ENCODE measurements at regions not wholly inside any gene's neighbourhood (a gene's known extent, or its start where the extent isn't known, plus 50 kb on each side); places are given as distances from the start of the nearest gene placed in this dataset.
A peak's percentile ranks its signal among the peaks of the same experiment; 100 is the strongest.
"Not testable (repeated sequence)": the region's sequence is repeated elsewhere in the genome, so short reads cannot be mapped to it uniquely, and the experiment has no call there.

GRCh38 chr9:41839786-41840185 is 289.4 kb downstream of the CNTNAP3B start:
- not testable (repeated sequence) for H3K4me1 ChIP-seq (ENCODE audit: control insufficient read depth in 3 of 3, insufficient read depth in 2 of 3, low read depth in 1 of 3, low read length in 2 of 3); H3K36me3 ChIP-seq (ENCODE audit: control insufficient read depth in 3 of 3, insufficient read depth in 2 of 3, low read depth in 1 of 3, low read length in 3 of 3); H3K27me3 ChIP-seq (ENCODE audit: control insufficient read depth in 3 of 3, insufficient read depth in 3 of 3, low read length in 3 of 3); FAIRE-seq; H3K4me3 ChIP-seq (ENCODE audit: low read depth in 1 of 3, low read length in 3 of 3); H3K9me3 ChIP-seq (ENCODE audit: control insufficient read depth in 2 of 2, insufficient read depth in 1 of 2, low read depth in 1 of 2, low read length in 1 of 2); DNase-seq; H3K27ac ChIP-seq (ENCODE audit: low read depth in 1 of 3, low read length in 2 of 3)
- no CpG with 5 or more reads among the region's 1 CpG for WGBS, 3 donors

GRCh38 chr9:41838953-41839352 is 290.3 kb downstream of the CNTNAP3B start:
- not testable (repeated sequence) for H3K4me3 ChIP-seq (ENCODE audit: low read depth in 1 of 3, low read length in 3 of 3); H3K36me3 ChIP-seq (ENCODE audit: control insufficient read depth in 3 of 3, insufficient read depth in 2 of 3, low read depth in 1 of 3, low read length in 3 of 3); H3K27me3 ChIP-seq (ENCODE audit: control insufficient read depth in 3 of 3, insufficient read depth in 3 of 3, low read length in 3 of 3); H3K27ac ChIP-seq (ENCODE audit: low read depth in 1 of 3, low read length in 2 of 3); FAIRE-seq; DNase-seq; H3K4me1 ChIP-seq (ENCODE audit: control insufficient read depth in 3 of 3, insufficient read depth in 2 of 3, low read depth in 1 of 3, low read length in 2 of 3); H3K9me3 ChIP-seq (ENCODE audit: control insufficient read depth in 2 of 2, insufficient read depth in 1 of 2, low read depth in 1 of 2, low read length in 1 of 2)
- no CpG with 5 or more reads among the region's 4 CpGs for WGBS, 3 donors

GRCh38 chr9:41838562-41838851 is 290.7 kb downstream of the CNTNAP3B start:
- FAIRE-seq; H3K27ac ChIP-seq (ENCODE audit: low read depth in 1 of 3, low read length in 2 of 3); H3K27me3 ChIP-seq (ENCODE audit: control insufficient read depth in 3 of 3, insufficient read depth in 3 of 3, low read length in 3 of 3); H3K36me3 ChIP-seq (ENCODE audit: control insufficient read depth in 3 of 3, insufficient read depth in 2 of 3, low read depth in 1 of 3, low read length in 3 of 3); H3K4me1 ChIP-seq (ENCODE audit: control insufficient read depth in 3 of 3, insufficient read depth in 2 of 3, low read depth in 1 of 3, low read length in 2 of 3); H3K4me3 ChIP-seq (ENCODE audit: low read depth in 1 of 3, low read length in 3 of 3); H3K9me3 ChIP-seq (ENCODE audit: control insufficient read depth in 2 of 2, insufficient read depth in 1 of 2, low read depth in 1 of 2, low read length in 1 of 2); DNase-seq: not testable (repeated sequence)
- WGBS, 3 donors: no CpG with 5 or more reads among the region's 1 CpG

GRCh38 chr9:41837684-41838561 is 291.3 kb downstream of the CNTNAP3B start:
- no CpG with 5 or more reads among the region's 3 CpGs for WGBS, 3 donors
- not testable (repeated sequence) for H3K9me3 ChIP-seq (ENCODE audit: control insufficient read depth in 2 of 2, insufficient read depth in 1 of 2, low read depth in 1 of 2, low read length in 1 of 2); H3K4me1 ChIP-seq (ENCODE audit: control insufficient read depth in 3 of 3, insufficient read depth in 2 of 3, low read depth in 1 of 3, low read length in 2 of 3); FAIRE-seq; H3K4me3 ChIP-seq (ENCODE audit: low read depth in 1 of 3, low read length in 3 of 3); H3K36me3 ChIP-seq (ENCODE audit: control insufficient read depth in 3 of 3, insufficient read depth in 2 of 3, low read depth in 1 of 3, low read length in 3 of 3); H3K27me3 ChIP-seq (ENCODE audit: control insufficient read depth in 3 of 3, insufficient read depth in 3 of 3, low read length in 3 of 3); H3K27ac ChIP-seq (ENCODE audit: low read depth in 1 of 3, low read length in 2 of 3); DNase-seq

GRCh38 chr9:41833108-41833507 is 296.1 kb downstream of the CNTNAP3B start:
- not testable (repeated sequence) for H3K4me3 ChIP-seq (ENCODE audit: low read depth in 1 of 3, low read length in 3 of 3); H3K27ac ChIP-seq (ENCODE audit: low read depth in 1 of 3, low read length in 2 of 3); H3K36me3 ChIP-seq (ENCODE audit: control insufficient read depth in 3 of 3, insufficient read depth in 2 of 3, low read depth in 1 of 3, low read length in 3 of 3); FAIRE-seq; DNase-seq; H3K4me1 ChIP-seq (ENCODE audit: control insufficient read depth in 3 of 3, insufficient read depth in 2 of 3, low read depth in 1 of 3, low read length in 2 of 3); H3K27me3 ChIP-seq (ENCODE audit: control insufficient read depth in 3 of 3, insufficient read depth in 3 of 3, low read length in 3 of 3); H3K9me3 ChIP-seq (ENCODE audit: control insufficient read depth in 2 of 2, insufficient read depth in 1 of 2, low read depth in 1 of 2, low read length in 1 of 2)
- no CpG with 5 or more reads among the region's 4 CpGs for WGBS, 3 donors

- not testable (repeated sequence) for H3K9me3 ChIP-seq (ENCODE audit: control insufficient read depth in 2 of 2, insufficient read depth in 1 of 2, low read depth in 1 of 2, low read length in 1 of 2); H3K4me1 ChIP-seq (ENCODE audit: control insufficient read depth in 3 of 3, insufficient read depth in 2 of 3, low read depth in 1 of 3, low read length in 2 of 3); H3K36me3 ChIP-seq (ENCODE audit: control insufficient read depth in 3 of 3, insufficient read depth in 2 of 3, low read depth in 1 of 3, low read length in 3 of 3); H3K27me3 ChIP-seq (ENCODE audit: control insufficient read depth in 3 of 3, insufficient read depth in 3 of 3, low read length in 3 of 3); H3K27ac ChIP-seq (ENCODE audit: low read depth in 1 of 3, low read length in 2 of 3); DNase-seq; H3K4me3 ChIP-seq (ENCODE audit: low read depth in 1 of 3, low read length in 3 of 3); FAIRE-seq
- WGBS, 3 donors: no CpG with 5 or more reads among the region's 8 CpGs
Measured at GRCh38 chr9:41824723-41825122, 304.5 kb downstream of the CNTNAP3B start.

GRCh38 chr9:41802706-41803105 is 326.5 kb downstream of the CNTNAP3B start:
- WGBS, 3 donors: 70 to 78% (median 76%) methylated on average over 4 of the region's 4 CpGs
- not testable (repeated sequence) for H3K9me3 ChIP-seq (ENCODE audit: control insufficient read depth in 2 of 2, insufficient read depth in 1 of 2, low read depth in 1 of 2, low read length in 1 of 2); FAIRE-seq; H3K36me3 ChIP-seq (ENCODE audit: control insufficient read depth in 3 of 3, insufficient read depth in 2 of 3, low read depth in 1 of 3, low read length in 3 of 3); H3K27me3 ChIP-seq (ENCODE audit: control insufficient read depth in 3 of 3, insufficient read depth in 3 of 3, low read length in 3 of 3); H3K4me1 ChIP-seq (ENCODE audit: control insufficient read depth in 3 of 3, insufficient read depth in 2 of 3, low read depth in 1 of 3, low read length in 2 of 3); H3K4me3 ChIP-seq (ENCODE audit: low read depth in 1 of 3, low read length in 3 of 3); H3K27ac ChIP-seq (ENCODE audit: low read depth in 1 of 3, low read length in 2 of 3); DNase-seq

GRCh38 chr9:41798684-41799083 is 330.5 kb downstream of the CNTNAP3B start:
- not testable (repeated sequence) for FAIRE-seq; H3K36me3 ChIP-seq (ENCODE audit: control insufficient read depth in 3 of 3, insufficient read depth in 2 of 3, low read depth in 1 of 3, low read length in 3 of 3); H3K27ac ChIP-seq (ENCODE audit: low read depth in 1 of 3, low read length in 2 of 3); H3K27me3 ChIP-seq (ENCODE audit: control insufficient read depth in 3 of 3, insufficient read depth in 3 of 3, low read length in 3 of 3); H3K4me1 ChIP-seq (ENCODE audit: control insufficient read depth in 3 of 3, insufficient read depth in 2 of 3, low read depth in 1 of 3, low read length in 2 of 3); H3K9me3 ChIP-seq (ENCODE audit: control insufficient read depth in 2 of 2, insufficient read depth in 1 of 2, low read depth in 1 of 2, low read length in 1 of 2); H3K4me3 ChIP-seq (ENCODE audit: low read depth in 1 of 3, low read length in 3 of 3)
- 39 to 61% (median 52%) methylated on average over 4 of the region's 4 CpGs for WGBS, 3 donors
- peak in 1 of 2 donors; percentile 17 for DNase-seq
